K562 (cell line): ENCODE measurements at regions not wholly inside any gene's neighbourhood (a gene's known extent, or its start where the extent isn't known, plus 50 kb on each side); places are given as distances from the start of the nearest gene placed in this dataset.

Source experiments
- ARID2 ChIP-seq: fragments of 450-650 bp; IDR thresholded peaks from 2 replicates; pipeline ENCODE4 v1.6.1; 2017; ENCODE audit warnings: antibody characterized with exemption, mild to moderate bottlenecking
- CEBPG ChIP-seq, 3 experiments: fragments of 200-800 bp in 1 of 3; sonication (Bioruptor generic) in 1 of 3; sonication (generic) in 1 of 3; formaldehyde crosslinking in 1 of 3; IDR thresholded peaks in 2 of 3; conservative IDR thresholded peaks in 1 of 3; 2 replicates each; pipeline versions ENCODE4 v1.6.1 to v1.8.0; 2016 to 2022; ENCODE audit warnings: missing compliant biosample characterization in 2 of 3, missing genetic modification characterization in 2 of 3, mild to moderate bottlenecking in 1 of 3, missing genetic modification reagents in 1 of 3
- E2F8 ChIP-seq: fragments of 450-650 bp; IDR thresholded peaks from 2 replicates; pipeline ENCODE4 v1.7.1; 2018; ENCODE audit warnings: mild to moderate bottlenecking, low read depth; ENCODE audit not compliant: partially characterized antibody
- ILK ChIP-seq: fragments of 450-650 bp; IDR thresholded peaks from 2 replicates; pipeline ENCODE4 v1.6.1; 2016; ENCODE audit warnings: missing genetic modification characterization, low read depth, mild to moderate bottlenecking, missing compliant biosample characterization, moderate library complexity, borderline replicate concordance
- MCM7 ChIP-seq, 2 experiments: fragments of 450-650 bp; IDR thresholded peaks; 2 replicates each; pipeline ENCODE4 v1.6.1; 2016 to 2018
- PHF20 ChIP-seq: fragments of 450-650 bp; IDR thresholded peaks from 2 replicates; pipeline ENCODE4 v1.6.1; 2018; ENCODE audit not compliant: partially characterized antibody
- PRDM10 ChIP-seq: fragments of 450-650 bp; IDR thresholded peaks from 2 replicates; pipeline ENCODE4 v1.6.1; 2018; ENCODE audit not compliant: partially characterized antibody
- RREB1 ChIP-seq: fragments of 250-450 bp; sonication (Bioruptor Pico); IDR thresholded peaks from 2 replicates; pipeline ENCODE4 v1.4.0; 2020
- STAT5A ChIP-seq: IDR thresholded peaks from 2 replicates; pipeline ENCODE4 v1.6.1; 2012; ENCODE audit warnings: low read length, inconsistent platforms, borderline replicate concordance
- ZNF24 ChIP-seq: fragments of 450-650 bp; IDR thresholded peaks from 2 replicates; pipeline ENCODE4 v1.6.1; 2016
- TF ChIP-seq, protein P1 (sequence below): fragments of 250-450 bp; sonication (Bioruptor Pico); IDR thresholded peaks from 2 replicates; pipeline ENCODE4 v1.9.0; 2021; ENCODE audit warnings: mild to moderate bottlenecking, inconsistent platforms

GRCh38 chr3:43185274-43185982 is 79.5 kb upstream of the POMGNT2 start (continued):
- peak; percentile 43; the same call in 1 of the 2 replicates for TF ChIP-seq RREB1 (CRISPR knock-in tag)
- TF ChIP-seq, protein P1, sequence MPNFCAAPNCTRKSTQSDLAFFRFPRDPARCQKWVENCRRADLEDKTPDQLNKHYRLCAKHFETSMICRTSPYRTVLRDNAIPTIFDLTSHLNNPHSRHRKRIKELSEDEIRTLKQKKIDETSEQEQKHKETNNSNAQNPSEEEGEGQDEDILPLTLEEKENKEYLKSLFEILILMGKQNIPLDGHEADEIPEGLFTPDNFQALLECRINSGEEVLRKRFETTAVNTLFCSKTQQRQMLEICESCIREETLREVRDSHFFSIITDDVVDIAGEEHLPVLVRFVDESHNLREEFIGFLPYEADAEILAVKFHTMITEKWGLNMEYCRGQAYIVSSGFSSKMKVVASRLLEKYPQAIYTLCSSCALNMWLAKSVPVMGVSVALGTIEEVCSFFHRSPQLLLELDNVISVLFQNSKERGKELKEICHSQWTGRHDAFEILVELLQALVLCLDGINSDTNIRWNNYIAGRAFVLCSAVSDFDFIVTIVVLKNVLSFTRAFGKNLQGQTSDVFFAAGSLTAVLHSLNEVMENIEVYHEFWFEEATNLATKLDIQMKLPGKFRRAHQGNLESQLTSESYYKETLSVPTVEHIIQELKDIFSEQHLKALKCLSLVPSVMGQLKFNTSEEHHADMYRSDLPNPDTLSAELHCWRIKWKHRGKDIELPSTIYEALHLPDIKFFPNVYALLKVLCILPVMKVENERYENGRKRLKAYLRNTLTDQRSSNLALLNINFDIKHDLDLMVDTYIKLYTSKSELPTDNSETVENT (CRISPR knock-in tag) = no peak
- TF ChIP-seq PRDM10 = no peak
- no peak for TF ChIP-seq ARID2
- no peak for TF ChIP-seq STAT5A
- no peak for TF ChIP-seq ZNF24
- TF ChIP-seq E2F8 = no peak
- TF ChIP-seq CEBPG (CRISPR knock-in tag; IDR thresholded peaks at IDR 0.05) = no peak
- TF ChIP-seq CEBPG (tag; conservative IDR thresholded peaks at IDR 0.05 in 1 of 2, IDR thresholded peaks at IDR 0.05 in 1 of 2) = peak; percentile 84 to 97
- TF ChIP-seq MCM7 (IDR thresholded peaks at IDR 0.05) = no peak
- TF ChIP-seq PHF20 = no peak
- TF ChIP-seq ILK = no peak
